HUDEP-2 (cell line): ENCODE measurements at regions not wholly inside any gene's neighbourhood (a gene's known extent, or its start where the extent isn't known, plus 50 kb on each side); places are given as distances from the start of the nearest gene placed in this dataset.
A peak's percentile ranks its signal among the peaks of the same experiment; 100 is the strongest.

Experiments used
- DNase-seq, 76 experiments: peaks; one replicate each; lab custom pipeline; 2025; ENCODE audit not compliant: unreplicated experiment in 76 of 76; lab: John Stamatoyannopoulos, UW

DNA sequence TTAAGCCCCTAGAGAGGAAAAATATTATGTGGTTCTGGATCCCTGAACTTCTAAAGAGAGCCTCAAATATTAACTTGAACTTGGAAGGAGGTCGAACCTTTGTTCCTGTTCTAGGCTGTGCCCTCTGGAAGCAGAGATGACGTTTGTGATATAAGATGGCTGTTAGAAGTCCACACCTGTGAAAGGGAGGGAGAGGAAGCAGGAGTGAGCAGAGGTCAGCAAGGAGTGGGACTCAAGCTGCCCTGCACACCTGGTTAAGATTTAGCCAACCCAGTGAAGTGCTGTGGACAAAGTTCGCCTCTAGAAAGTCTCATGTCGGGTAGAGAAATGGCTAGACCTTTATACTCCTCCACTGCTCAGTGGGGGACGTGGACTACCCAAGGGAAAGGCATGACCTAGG, 566.2 kb downstream of the MID1IP1 start:
- DNase-seq, result no peak

DNA sequence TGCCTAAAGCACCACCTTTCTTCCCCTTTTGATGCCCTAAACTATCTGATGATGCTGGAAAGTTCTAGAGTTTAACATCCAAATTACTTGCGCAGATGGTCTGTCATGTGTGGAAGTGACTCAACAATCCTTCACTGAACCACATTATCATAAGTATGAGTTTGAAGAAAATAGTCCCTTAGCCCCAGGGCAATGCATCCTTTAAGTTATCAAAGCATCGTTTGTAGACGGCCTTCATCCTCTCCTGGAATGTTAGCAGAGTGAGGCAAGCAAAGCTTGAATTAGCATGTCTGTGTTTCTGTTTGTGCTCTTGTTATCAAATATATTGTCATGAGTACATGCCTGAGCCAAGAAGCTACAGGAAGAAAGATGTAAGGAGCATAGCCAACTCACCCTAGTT, 570.9 kb downstream of the MID1IP1 start:
- no peak for DNase-seq

DNA sequence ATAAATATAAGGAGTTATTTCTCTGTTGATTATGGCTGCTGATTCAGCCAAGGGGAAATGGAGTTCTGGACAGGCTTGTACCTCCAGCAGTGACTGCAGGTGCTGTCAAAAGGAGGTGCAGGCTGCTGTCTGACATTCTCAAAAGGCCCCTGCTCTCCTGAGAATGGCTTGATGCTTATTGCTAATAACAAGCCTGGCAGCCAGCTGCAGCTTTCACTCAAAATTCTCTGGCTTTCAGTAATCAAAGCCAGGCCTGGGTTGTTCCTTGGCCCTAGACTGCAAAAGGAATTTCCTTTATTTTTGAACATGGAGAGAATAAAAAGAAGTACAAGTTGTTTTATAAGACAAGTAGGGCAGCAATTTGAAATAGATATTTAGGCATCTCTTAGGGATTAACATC, 575.9 kb downstream of the MID1IP1 start:
- DNase-seq, result no peak

DNA sequence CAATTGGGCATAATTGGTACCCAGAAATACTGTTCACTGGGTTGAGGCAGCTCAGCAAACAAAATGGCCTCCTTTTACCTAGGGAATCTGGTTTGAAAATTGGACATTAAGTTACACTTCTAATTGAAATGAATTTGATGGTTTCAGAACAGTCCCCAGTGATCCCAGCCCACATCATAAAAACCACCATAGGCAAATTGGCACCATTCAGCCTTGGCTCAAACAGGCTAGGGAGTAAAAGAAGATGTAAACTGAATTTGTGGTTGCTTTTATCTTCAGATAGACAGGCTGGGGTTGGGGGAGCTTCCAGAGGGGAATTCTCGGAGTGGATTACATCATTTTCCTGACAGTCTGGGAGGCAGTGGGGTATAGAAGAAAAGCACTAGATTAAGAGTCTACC, 576.5 kb downstream of the MID1IP1 start:
- DNase-seq, result no peak

DNA sequence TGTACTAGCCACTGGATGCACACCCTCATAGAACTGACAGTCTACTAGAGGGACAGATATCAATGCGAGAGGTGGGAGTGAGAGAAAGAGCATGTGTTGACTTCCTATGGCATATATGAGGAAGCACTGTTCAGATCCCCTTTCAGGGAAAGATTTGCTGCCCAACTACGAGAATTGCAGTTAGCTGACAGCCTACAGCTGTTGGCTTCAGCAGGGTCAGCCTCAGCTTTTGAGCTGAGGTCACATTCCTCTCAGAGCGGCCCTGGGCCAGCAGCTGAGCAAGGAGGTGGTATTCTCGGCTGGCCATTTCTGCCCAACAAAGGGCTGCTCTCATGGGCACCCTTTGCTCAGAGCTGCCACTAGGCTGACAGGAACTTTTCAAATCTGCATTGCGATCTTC, 580.2 kb downstream of the MID1IP1 start:
- no peak for DNase-seq

DNA sequence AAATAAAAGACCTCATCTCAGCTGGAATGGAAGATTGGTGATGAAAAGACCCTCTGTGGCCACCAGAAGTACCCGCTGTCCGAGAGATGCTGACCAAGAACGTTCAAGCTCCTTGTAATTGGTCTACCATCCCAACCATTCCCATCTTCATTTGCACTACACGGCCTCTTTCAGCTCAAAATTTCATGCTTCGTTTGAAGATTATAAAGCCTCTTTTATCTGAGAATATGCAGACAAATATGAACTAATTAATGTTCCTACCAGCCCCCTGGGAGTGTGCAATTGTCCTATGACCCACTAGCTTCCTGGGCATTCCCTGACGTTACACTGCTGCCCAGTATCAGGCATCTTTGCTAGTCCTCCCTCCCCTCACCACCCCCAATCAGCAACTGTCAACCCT, 583.7 kb downstream of the MID1IP1 start:
- DNase-seq, result no peak

DNA sequence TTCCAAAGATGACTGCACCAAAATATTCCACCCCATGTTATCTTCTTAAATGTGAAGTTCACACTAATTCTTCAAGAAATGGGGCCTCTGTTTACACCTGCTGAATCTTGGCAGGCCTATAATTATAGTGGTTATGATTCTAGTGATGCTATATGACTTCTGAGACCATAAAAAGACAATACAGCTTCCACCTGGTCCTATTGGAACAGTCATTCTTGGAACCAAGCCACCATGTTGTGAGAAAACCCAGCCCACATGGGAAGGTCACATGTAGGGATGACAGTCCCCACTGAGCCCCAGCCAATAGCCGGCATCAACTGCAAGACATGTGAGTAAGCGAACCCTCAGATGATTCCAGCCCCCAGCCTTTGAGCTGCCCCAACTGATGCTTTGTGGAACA, 587.5 kb downstream of the MID1IP1 start:
- DNase-seq, result no peak

DNA sequence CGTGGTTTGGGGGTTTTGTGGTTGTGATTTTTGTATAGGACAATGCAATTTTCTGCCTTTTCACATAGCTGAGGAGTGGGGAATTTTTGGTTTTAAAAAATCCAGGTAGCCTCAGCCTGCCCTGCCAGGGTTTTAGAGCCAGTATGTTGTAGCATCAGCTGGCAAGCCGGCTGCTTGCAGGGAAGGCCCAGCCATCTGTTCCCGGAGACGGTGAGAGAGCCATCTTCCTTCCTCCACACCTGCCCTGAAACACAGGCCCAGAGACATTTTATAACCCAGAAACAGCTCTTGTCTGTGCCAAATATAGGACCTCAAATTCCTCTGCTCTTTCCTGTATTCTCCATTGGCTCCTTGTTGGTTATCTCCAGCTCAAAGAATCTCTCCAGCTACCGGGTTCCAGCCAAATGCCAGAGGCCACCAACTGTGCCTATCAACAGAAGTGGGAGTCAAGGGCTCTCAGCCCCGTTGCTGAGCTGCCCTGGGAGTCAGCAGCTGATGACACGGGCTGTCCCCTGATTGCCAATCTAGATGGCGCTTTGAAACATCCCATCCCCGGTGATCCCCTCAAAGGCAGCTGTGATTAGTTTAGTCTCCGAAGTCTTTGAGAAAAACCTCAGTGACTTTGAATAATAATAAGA, 595.2 kb downstream of the MID1IP1 start:
- no peak for DNase-seq

DNA sequence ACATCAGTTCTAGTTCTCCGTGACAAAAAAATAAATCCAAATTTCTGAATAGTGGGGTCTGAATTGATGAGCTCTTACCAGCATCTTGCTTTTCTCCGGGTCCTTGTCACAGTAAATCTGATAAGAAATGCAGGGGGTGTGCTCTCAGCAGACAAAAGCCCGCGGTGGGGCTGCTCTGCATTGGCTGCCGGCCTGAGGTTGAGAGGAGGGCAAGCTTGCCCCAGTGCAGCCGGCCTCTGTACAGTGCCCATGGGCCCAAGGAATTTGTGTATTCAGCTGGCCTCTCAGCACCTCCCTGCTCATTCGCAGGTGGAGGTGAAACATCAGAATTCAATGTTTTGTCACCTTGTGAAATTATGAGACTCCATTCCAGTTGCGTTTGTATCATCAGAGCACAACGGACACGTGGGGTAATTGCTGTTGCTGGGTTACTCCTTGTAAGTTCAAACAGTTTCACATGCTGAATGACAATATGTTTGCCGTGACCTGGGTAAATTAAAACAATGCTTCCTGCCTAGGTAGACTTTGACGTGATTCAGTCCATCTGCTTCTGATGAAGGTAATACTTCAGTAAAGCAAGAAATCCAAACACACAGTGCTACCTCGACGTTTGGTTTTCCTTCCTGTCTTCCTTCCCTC, 596.4 kb downstream of the MID1IP1 start:
- DNase-seq, result no peak

DNA sequence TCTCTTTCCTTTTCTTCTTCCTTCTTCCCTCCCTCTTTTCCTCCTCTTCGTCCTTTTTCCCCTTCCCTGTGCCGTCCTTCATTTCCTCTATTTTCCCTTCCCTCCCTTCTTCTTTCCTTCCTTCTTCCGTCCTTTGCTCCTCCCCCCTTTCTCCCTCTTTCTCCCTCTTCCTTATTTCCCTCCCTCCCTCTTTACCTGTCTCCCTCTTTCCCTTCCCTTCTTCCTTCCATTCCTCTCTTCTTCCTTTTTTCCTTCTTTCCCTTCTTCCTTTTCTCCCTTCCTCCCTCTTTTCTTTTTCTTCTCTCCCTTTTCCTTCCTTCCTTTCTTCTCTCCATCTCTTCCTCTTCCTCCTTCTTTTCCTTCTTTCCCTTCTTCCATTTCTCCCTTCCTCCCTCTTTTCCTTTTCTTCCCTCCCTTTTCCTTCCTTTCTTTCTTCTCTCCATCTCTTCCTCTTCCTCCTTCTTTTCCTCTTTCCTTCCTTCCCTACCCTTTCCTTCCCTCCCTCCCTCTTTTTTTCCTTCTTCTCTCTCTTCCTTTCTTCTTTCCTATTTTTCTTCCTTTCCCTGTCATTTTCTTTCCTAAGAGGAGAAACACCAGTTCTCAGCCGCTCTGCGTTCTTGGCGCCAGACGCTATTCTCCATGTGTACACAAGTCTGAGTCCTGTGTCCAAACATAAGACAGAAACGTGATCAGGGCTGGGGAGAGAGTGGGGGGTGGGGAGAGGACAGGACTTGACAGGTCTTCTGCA, 597.1 kb downstream of the MID1IP1 start:
- no peak for DNase-seq

DNA sequence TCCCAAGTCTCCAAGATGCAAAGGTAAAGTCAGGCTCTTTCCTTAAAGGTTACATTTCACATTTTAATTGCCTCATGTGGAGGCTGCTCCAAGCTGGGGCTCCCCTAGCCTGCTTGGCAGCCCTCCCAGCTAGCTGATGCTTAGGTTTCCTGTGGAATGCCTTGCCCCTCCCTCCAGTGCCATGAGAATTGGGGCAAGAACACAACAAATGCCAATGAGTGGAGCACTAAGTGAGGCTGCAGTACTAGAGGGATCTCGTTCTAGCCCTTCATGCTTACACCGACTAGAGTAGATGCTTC, 597.7 kb downstream of the MID1IP1 start:
- peak in 1 of 76 experiments; percentile 0 for DNase-seq

DNA sequence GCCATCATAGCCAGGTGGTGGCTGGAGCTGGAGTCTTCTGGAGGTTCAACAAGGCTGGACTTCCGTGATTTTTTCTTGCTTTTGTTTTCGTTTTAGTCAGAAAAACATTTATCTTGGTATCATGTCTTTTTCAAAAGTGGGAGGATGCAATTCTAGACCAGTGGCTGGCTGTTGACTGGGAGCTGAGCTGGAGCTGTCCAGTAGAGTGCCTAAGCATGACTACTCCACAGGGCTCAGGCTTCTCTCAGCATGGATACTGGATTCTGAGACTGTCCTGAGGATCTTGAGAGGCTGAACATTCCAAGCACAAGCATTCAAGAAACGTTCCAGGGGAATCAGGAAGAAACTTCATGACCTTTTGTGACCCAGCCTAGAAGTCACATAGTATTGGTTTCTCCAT, 598.1 kb downstream of the MID1IP1 start:
- no peak for DNase-seq

DNA sequence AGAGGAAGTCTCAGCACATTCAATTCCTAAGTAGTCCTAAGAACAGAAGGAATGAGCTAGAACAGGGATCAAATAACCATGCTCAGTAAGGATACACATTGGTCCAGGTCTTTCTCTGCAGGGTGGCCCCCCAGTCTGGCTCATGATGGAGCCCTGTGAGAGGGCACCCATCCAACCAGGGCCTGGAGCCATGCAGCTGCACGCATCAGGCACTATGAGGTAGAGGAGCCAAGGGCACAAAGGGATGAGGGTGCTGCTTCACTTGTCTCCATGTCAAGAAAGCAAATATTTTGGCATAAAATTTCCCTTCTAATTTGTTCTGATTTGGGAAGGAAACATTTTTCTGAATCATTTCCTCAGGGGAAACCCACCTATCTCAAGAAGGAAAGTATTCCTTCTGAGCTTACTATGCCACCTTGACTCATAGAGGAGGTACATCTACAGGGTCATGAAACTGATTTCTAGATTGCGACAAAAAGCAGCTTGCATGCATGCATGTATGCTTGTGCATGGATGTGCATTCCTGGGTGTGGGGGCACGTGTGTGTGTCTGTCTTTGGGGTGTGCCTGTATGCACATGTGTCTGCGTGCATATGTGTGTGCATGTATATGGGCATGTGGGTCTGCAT, 600.3 kb downstream of the MID1IP1 start:
- DNase-seq, result no peak

DNA sequence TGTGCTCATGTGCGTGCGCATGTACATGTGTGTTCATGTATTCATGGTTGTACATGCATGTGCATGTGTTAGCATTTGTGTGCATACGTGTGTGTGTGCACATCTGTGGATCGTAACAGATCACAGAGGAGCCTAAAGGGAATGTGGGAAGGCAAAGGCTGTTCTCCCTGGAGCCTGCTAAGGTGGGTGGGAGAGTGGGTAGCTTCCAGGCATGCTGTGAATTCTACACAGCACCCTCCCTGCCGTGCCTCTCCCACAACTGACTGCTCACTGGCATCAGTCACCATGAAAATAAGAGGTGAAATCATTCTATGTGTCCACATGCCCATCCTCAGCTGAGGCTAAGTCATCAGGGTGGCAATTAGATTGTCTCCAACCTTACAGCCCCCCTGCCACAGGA, 600.9 kb downstream of the MID1IP1 start:
- DNase-seq, result no peak

DNA sequence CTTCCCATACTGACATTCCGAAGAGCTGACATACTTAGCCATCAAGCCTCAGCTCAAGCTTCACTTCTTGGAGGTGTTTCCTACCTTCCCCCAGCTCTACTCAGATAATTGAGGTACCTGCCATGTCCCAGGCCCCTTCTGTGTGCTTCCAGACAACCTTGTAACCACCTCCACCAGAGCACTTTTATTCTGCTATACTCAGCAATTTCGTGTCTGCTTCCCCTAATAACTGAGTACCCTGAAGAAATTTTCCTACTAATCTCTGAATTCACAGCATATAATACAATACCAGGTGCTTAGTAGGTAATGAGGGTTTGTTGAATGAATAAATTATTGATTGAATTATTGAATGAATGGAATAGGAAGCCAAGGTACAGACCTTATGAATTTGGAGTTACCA, 605.5 kb downstream of the MID1IP1 start:
- DNase-seq, result no peak

DNA sequence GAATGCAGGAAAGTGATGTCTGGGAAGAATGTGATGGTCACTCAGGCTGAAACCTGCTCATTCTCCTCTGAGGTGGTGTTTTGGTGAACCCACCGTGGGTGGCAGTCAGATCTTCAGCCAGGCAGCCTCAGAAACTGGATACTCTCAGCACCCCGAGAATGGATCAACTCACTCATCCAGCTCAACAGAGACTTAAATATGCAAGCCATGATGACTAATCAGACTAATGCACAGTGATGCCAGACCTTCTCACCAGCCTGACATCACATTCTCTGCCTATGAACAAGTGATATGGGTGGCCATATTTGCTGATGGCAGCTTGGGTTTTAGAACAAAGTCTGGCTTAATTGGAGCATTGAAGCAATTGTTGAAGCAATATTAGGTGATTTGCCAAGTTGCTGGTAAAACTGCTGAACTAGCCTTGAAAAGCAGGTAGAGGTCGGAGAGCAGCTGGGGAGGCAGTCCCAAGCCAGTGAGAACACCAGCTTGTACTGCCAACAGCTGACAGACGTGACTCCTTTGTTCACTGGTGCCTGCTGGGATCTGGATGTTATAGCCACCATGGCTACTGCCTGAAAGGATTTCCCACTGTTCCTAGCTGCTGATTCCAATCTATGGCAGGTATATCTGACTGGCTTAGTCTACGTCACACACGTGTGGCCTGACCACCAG, 608.1 kb downstream of the MID1IP1 start:
- DNase-seq, result no peak

DNA sequence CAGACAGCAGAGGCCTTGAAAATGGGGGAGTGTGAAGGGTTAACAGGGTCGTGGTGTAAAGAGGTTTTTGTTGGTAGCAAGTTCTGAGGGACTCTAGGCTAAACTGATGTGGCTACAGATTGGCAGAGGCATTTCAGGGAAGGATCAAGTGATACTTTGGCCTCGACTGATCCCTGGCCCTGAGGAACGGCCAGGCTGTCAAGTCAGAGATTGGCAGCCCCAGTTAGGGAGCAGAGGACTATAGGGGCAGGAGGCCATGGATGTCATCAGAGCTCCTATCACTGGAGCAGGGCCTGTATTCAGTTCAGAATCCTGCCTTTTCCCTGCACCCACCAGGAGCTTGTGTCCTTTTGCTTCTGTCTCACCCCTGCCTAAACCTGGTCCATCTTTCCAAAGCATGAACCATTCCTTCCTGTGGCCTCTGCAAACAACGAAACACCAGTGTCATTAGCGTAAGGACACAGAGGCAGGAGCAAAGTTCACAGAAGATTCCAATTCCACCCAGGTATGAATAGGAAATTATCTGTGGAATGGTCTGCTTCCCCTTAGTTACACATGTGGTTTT, 613.1 kb downstream of the MID1IP1 start:
- DNase-seq, result no peak

DNA sequence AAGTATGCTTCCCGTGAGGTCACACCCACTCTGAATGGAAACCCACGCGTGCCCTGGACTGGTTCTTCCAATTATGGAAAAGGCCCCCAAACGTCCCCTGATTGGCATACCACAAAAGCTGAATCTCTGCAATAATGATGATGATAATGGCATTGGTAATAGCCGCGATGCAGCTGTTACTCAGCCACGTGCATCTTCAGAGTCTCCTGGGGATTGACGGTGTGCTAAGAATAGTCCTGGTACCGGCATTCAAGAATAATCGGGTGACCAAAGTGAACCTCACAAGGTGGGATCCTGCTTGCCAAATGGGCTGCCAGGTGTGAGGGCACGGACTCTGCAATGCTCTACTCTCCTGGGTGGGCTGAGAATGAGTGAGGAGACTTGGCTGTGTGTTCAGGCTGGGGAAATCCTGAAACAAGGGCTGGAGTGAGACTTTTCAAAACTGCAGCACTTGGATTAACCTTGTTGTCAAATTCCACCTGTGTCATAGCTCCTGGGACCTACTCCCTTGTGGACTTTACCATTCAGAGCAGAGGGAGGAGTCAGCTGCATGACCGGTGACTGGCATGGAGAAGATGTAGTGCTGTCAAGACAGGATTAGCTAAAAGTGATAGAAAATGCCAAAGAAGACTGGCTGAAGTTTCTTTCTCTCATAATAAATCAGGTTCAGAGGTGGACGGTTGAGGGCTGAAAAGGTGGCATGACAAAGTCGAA, 615.4 kb downstream of the MID1IP1 start:
- DNase-seq, result no peak

DNA sequence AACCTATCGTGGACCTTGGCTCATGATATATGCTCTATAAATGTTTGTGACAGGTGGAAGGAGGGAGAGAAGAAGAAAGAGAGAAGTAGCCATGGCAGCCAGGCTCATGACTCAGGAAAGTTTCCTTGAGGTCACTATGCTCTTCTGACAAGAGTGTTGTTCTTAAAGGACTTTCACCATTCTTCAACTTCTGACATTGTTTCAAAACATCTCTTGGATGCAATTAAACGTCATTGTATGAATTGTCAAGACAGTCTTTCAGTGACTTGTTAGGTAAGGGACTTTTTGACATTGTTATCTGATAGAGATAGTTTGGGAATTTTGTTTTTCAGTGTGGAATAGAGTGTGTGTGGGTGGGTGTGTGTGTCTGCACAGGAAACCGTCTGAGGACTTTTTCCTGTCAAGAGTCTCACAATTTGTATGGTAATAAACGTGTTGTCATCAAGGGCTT, 617.0 kb downstream of the MID1IP1 start:
- no peak for DNase-seq
